GM10266 (cell line): ENCODE measurements at regions not wholly inside any gene's neighbourhood (a gene's known extent, or its start where the extent isn't known, plus 50 kb on each side); places are given as distances from the start of the nearest gene placed in this dataset.
"Not testable (repeated sequence)": the region's sequence is repeated elsewhere in the genome, so short reads cannot be mapped to it uniquely, and the experiment has no call there.

Source experiments
- DNase-seq: peaks from one replicate; pipeline ENCODE4 v3.0.0; 2012; ENCODE audit errors: extremely low spot score
- TF ChIP-seq, protein P1 (sequence below): IDR thresholded peaks from 2 replicates; pipeline ENCODE4 v1.5.1; 2012; ENCODE audit warnings: mild to moderate bottlenecking, low read depth; ENCODE audit not compliant: control insufficient read depth, insufficient read depth; ENCODE audit errors: missing control alignments

DNA sequence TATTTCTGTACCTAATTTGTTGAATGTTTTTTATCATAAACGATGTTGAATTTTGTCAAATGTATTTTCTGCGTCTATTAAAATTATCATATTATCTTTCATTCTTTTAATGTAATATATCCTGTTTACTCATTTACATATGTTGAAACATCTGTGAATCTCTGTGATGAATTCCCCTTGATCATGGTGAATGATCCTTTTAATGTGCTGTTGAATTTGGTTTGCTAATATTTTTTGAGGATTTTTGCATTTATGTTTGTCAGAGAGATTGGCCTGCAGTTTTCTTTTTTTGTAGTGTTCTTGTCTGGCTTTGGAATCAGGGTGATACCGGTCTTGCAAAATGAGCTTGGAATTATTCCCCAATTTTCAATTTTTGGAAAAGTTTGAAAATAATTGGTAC, 569.3 kb upstream of the CCDC179 start:
- DNase-seq, result no peak

DNA sequence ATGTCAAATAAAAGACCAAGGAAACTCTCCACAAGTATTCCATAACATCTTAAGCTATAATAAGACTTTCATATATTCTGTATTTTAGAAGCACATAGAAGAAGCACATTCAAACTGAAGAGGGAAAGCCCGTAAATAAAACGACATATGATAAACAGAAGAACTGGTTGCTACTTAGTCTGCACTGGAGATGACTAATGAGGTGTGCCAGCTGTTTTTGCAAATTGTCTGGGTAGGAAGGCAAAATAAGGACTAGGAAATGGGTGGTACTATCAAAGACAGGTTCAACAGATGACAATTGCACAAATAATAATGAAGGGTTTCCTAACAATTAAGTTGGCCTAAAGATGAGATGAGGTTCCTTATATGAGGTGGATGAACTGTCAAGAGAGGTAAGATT, 593.2 kb upstream of the CCDC179 start:
- DNase-seq, result no peak
- TF ChIP-seq, protein P1, sequence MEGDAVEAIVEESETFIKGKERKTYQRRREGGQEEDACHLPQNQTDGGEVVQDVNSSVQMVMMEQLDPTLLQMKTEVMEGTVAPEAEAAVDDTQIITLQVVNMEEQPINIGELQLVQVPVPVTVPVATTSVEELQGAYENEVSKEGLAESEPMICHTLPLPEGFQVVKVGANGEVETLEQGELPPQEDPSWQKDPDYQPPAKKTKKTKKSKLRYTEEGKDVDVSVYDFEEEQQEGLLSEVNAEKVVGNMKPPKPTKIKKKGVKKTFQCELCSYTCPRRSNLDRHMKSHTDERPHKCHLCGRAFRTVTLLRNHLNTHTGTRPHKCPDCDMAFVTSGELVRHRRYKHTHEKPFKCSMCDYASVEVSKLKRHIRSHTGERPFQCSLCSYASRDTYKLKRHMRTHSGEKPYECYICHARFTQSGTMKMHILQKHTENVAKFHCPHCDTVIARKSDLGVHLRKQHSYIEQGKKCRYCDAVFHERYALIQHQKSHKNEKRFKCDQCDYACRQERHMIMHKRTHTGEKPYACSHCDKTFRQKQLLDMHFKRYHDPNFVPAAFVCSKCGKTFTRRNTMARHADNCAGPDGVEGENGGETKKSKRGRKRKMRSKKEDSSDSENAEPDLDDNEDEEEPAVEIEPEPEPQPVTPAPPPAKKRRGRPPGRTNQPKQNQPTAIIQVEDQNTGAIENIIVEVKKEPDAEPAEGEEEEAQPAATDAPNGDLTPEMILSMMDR, result no peak

More for the DNA sequence above, 569.3 kb upstream of the CCDC179 start:
- TF ChIP-seq, protein P1, result no peak

DNA sequence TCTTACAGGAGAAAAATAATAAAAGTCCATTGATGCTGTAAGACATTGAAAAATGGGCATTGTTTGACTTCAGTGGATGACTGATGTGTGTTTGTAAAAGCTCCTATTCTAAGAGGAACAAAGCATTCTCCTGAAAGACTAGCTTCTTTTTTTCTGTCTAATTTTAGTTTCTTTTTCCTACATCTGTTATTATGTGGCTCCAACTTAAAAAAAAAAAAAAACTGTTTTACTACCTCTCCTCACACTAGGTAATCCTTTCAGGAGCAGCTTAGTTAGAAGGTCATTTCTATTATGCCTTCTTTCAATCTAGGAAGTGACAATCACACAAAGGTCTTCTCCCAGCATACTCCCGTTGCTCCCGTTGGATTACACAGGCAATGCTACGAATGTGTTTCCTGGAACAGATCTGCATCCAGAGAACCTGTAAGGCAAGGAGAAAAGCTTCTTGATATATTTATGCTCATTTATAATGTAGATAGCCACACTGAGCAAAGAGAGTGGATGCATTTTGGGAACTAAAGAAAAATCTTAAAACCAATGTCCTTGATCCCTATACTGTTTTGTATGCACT, 595.1 kb upstream of the CCDC179 start:
- DNase-seq, result no peak
- TF ChIP-seq, protein P1, result no peak

DNA sequence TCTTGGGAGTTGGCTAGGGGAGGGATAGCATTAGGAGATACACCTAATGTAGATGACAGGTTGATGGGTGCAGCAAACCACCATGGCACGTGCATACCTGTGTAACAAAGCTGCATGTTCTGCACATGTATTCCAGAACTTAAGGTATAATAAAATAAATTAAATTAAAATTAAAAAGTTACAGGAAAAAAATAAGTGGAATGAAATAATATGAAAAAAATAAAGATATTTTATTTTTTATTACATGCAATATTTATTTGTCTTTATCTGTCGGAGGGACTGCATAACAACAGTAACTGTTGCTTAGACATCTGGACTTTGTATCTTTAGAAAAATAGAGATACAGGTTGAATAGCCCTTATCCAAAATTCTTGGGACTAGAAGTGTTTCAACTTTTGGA, 597.4 kb upstream of the CCDC179 start:
- TF ChIP-seq, protein P1, result no peak
- DNase-seq, result no peak

DNA sequence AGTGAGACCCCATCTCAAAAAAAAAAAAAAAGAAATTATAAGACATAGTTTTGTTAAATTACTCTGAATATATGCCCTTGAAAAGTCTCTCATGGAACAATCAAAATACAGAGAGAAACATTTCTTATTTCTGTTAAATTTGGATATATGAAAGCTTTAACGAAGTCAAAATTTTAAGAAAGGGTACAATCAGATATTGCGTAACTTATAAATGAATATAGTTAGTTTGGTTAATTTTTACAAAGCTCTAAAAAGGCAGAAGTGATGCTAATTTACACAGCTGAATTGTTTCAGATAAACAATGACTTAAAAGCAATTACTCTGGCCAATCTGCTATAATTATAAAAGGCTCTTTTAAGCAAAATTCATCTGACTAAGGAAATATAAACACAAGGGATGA, 611.6 kb upstream of the CCDC179 start:
- DNase-seq, result no peak
- TF ChIP-seq, protein P1, result no peak

DNA sequence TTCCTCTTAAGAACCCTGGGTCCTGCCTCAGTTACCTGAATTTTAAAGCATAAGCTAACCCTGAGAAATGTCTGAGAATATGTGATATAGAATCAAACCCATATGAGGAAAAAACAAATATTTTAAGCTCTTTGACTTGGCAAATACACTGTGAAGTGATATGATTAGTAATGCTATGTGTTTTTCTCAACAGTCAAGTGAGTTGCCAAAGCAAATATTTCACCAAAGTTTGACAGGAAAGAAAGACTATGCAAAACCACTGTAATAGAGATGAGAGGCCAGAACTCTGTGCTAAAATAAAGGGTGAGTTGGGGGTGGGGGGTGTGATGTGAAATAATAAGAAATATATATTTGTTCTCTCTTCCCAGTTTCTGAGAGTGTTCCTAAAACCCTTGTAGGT, 613.5 kb upstream of the CCDC179 start:
- no peak for DNase-seq
- TF ChIP-seq, protein P1, result no peak

DNA sequence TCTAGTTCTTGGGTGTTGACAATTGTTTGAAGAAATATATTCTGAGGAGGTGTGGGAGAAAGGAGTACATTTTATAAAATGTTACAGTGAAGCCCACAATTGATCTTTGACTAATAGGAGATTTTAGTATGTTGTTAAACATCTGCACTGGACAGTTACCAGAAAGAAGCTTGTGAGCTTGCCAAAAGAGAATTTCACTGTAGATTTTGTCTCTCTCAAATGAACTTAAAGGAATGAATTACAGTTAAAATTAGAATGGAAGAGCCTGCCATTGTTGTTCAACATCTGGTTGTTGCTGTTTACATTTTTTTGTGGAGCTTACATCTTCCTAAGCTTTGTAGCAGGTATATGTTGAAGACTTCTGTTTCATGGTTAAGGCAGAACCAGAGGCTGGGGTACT, 620.5 kb upstream of the CCDC179 start:
- TF ChIP-seq, protein P1, result no peak
- no peak for DNase-seq

DNA sequence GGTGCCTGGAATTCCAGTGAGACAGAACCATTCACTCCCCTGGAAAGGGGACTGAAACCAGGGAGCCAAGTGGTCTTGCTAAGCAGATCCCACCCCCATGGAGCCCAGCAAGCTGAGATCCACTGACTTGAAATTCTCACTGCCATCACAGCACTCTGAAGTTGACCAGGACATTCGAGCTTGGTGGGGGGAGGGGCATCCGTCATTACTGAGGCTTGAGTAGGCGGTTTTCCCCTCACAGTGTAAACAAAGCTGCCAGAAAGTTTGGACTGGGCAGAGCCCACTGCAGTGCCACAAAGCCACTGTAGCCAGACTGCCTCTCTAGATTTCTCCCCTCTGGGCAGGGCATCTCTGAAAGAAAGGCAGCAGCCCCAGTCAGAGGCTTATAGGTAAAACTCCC, 623.9 kb upstream of the CCDC179 start:
- DNase-seq, result not testable (repeated sequence)

DNA sequence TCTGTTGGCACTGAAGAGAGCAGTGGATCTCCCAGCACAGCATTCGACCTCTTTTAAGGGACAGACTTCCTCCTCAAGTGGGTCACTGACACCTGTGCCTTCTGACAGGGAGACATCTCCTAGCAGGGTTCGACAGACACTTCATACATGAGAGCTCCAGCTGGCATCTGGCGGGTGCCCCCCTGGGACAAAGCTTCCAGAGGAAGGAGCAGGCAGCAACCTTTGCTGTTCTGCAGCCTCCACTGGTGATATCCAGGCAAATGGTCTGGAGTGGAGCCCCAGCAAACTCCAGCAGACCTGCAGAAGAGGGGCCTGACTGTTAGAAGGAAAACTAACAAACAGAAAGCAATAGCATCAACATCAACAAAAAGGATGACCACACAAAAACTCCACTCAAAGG, 624.3 kb upstream of the CCDC179 start:
- DNase-seq, result not testable (repeated sequence)
